SKM-1 treated with dmso at 0.1 percent for 144 hours (cell line): ENCODE measurements at regions not wholly inside any gene's neighbourhood (a gene's known extent, or its start where the extent isn't known, plus 50 kb on each side); places are given as distances from the start of the nearest gene placed in this dataset.
"Not testable (repeated sequence)": the region's sequence is repeated elsewhere in the genome, so short reads cannot be mapped to it uniquely, and the experiment has no call there.

Source experiments
- DNase-seq: peaks from one replicate; lab custom pipeline; 2025; ENCODE audit not compliant: unreplicated experiment; lab: John Stamatoyannopoulos, UW

GRCh38 chr6:126957721-126958120 is 160.8 kb upstream of the RSPO3 start:
- DNase-seq, result no peak

GRCh38 chr6:126959765-126960164 is 158.7 kb upstream of the RSPO3 start:
- DNase-seq, result no peak

GRCh38 chr6:126963077-126963809 is 155.2 kb upstream of the RSPO3 start:
- no peak for DNase-seq

- DNase-seq, result no peak
Measured at GRCh38 chr6:126967296-126968005, 151.0 kb upstream of the RSPO3 start.

GRCh38 chr6:126976253-126976797 is 142.1 kb upstream of the RSPO3 start:
- no peak for DNase-seq

- DNase-seq, result no peak
Measured at GRCh38 chr6:126983779-126984178, 134.7 kb upstream of the RSPO3 start.

GRCh38 chr6:126988125-126988524 is 130.3 kb upstream of the RSPO3 start:
- not testable (repeated sequence) for DNase-seq

- DNase-seq, result no peak
Measured at GRCh38 chr6:127000631-127001030, 117.8 kb upstream of the RSPO3 start.

- no peak for DNase-seq
Measured at GRCh38 chr6:127013865-127014264, 104.6 kb upstream of the RSPO3 start.

GRCh38 chr6:127015858-127016257 is 102.6 kb upstream of the RSPO3 start:
- no peak for DNase-seq

GRCh38 chr6:127019828-127020227 is 98.6 kb upstream of the RSPO3 start:
- no peak for DNase-seq

GRCh38 chr6:127022302-127022701 is 96.2 kb upstream of the RSPO3 start:
- DNase-seq, result no peak

GRCh38 chr6:127023001-127023778 is 95.3 kb upstream of the RSPO3 start:
- no peak for DNase-seq

- no peak for DNase-seq
Measured at GRCh38 chr6:127026247-127026646, 92.2 kb upstream of the RSPO3 start.

- no peak for DNase-seq
Measured at GRCh38 chr6:127030111-127030510, 88.4 kb upstream of the RSPO3 start.

GRCh38 chr6:127030836-127031235 is 87.6 kb upstream of the RSPO3 start:
- no peak for DNase-seq

- no peak for DNase-seq
Measured at GRCh38 chr6:127031511-127031910, 87.0 kb upstream of the RSPO3 start.

GRCh38 chr6:127032971-127033370 is 85.5 kb upstream of the RSPO3 start:
- DNase-seq, result no peak

- no peak for DNase-seq
Measured at GRCh38 chr6:127051571-127052260, 66.8 kb upstream of the RSPO3 start.

- DNase-seq, result no peak
Measured at GRCh38 chr6:127053032-127053874, 65.2 kb upstream of the RSPO3 start.
